Ammon's horn (tissue), 1 donor: ENCODE measurements at regions not wholly inside any gene's neighbourhood (a gene's known extent, or its start where the extent isn't known, plus 50 kb on each side); places are given as distances from the start of the nearest gene placed in this dataset.

ENCODE experiments used
- DNase-seq: peaks from one replicate; pipeline ENCODE4 v3.0.0-alpha.2; 2016; ENCODE audit warnings: low spot score

GRCh38 chr15:94769089-94769488, 537.7 kb downstream of the MCTP2 start:
- no peak for DNase-seq

GRCh38 chr15:94770199-94770598, 538.8 kb downstream of the MCTP2 start:
- no peak for DNase-seq

GRCh38 chr15:94777037-94777436, 545.7 kb downstream of the MCTP2 start:
- DNase-seq: no peak

GRCh38 chr15:94778840-94779239, 547.5 kb downstream of the MCTP2 start:
- DNase-seq: no peak

GRCh38 chr15:94780166-94780565, 548.8 kb downstream of the MCTP2 start:
- no peak for DNase-seq

- no peak for DNase-seq
These were observed 553.7 kb downstream of the MCTP2 start for GRCh38 chr15:94785091-94785490.

- DNase-seq: no peak
These were observed 559.6 kb downstream of the MCTP2 start for GRCh38 chr15:94791008-94791407.

- DNase-seq: no peak
These were observed 560.1 kb downstream of the MCTP2 start for GRCh38 chr15:94791510-94791909.

- no peak for DNase-seq
These were observed 560.8 kb downstream of the MCTP2 start for GRCh38 chr15:94792196-94792595.

- no peak for DNase-seq
These were observed 561.8 kb downstream of the MCTP2 start for GRCh38 chr15:94793207-94793606.

GRCh38 chr15:94793641-94794040, 562.3 kb downstream of the MCTP2 start:
- no peak for DNase-seq

GRCh38 chr15:94804613-94805012, 573.3 kb downstream of the MCTP2 start:
- DNase-seq: no peak

GRCh38 chr15:94815110-94815731, 583.9 kb downstream of the MCTP2 start:
- no peak for DNase-seq

- DNase-seq: no peak
These were observed 584.6 kb downstream of the MCTP2 start for GRCh38 chr15:94815914-94816313.

- DNase-seq: no peak
These were observed 598.8 kb downstream of the MCTP2 start for GRCh38 chr15:94829887-94830884.

- no peak for DNase-seq
These were observed 602.6 kb downstream of the MCTP2 start for GRCh38 chr15:94834000-94834399.

GRCh38 chr15:94834494-94834893, 603.1 kb downstream of the MCTP2 start:
- DNase-seq: no peak

GRCh38 chr15:94838281-94838680, 606.9 kb downstream of the MCTP2 start:
- DNase-seq: no peak

- DNase-seq: no peak
These were observed 609.7 kb downstream of the MCTP2 start for GRCh38 chr15:94840794-94841783.

GRCh38 chr15:94843060-94843459, 611.7 kb downstream of the MCTP2 start:
- DNase-seq: no peak

- no peak for DNase-seq
These were observed 612.8 kb downstream of the MCTP2 start for GRCh38 chr15:94844198-94844537.
